ENCODE measurements at regions not wholly inside any gene's neighbourhood (a gene's known extent, or its start where the extent isn't known, plus 50 kb on each side); places are given as distances from the start of the nearest gene placed in this dataset.

GRCh38 chr20:10783707-10784553, 110.1 kb upstream of the JAG1 start:
- peak; percentile 32; the same call in 2 of the 3 replicates for ATAC-seq
- in situ Hi-C loops (cut with HindIII; ENCODE audit: extremely low pct_ligation_motif_present, low pct_unique_long_range_greater_than_20kb) (no loop called here), intact Hi-C loops (cut with micrococcal nuclease; ENCODE audit: unreplicated experiment) (loop anchor here (5.0 kb wide), 2 partner anchors 78 to 1003 kb away; no protein-coding TSS in a partner anchor)
- Histone ChIP-seq H3K27ac (ENCODE audit: extremely low read length, insufficient read depth, low read length) (no peak overlapping the region), H2AFZ (ENCODE audit: low read length) (no peak overlapping the region), H4K20me1 (ENCODE audit: insufficient read depth, low read length) (no peaks in the 10 kb centered on the region), H3K36me3 (replicated peaks in 1 of 2; ENCODE audit: control insufficient read depth in 1 of 2, insufficient read depth in 2 of 2, low read length in 2 of 2) (no peaks in the 10 kb centered on the region), H3K27me3 (ENCODE audit: control insufficient read depth in 1 of 2, insufficient read depth in 2 of 2, low read length in 2 of 2) (peaks cover 0 to 10% of the 10 kb centered on the region in 2 experiments; a peak in 2 of 5 replicates), H3K9ac (ENCODE audit: insufficient read depth, low read depth, low read length) (no peak overlapping the region), H3K4me2 (ENCODE audit: low read depth, low read length) (peak overlapping the region; percentile 29), H3K4me3 (replicated peaks in 1 of 3; ENCODE audit: insufficient read depth in 1 of 3, low read depth in 2 of 3, low read length in 3 of 3) (no peak overlapping the region), H3K4me1 (ENCODE audit: insufficient read depth, low read length) (peaks cover 16% of the 10 kb centered on the region), H3K79me2 (ENCODE audit: insufficient read depth, low read length) (no peaks in the 10 kb centered on the region), H3K9me3 (ENCODE audit: low read length) (no peaks in the 10 kb centered on the region)
- no peak for FAIRE-seq
- ChIA-PET CTCF (ENCODE audit: low intra/inter-chr PET ratio, low total read pairs) (no interaction called here), POLR2A (interaction anchor here (1.6 kb wide), 1 partner anchor 72 kb away, joined by 8 read pairs; no protein-coding TSS in a partner anchor)
- no peak for DNase-seq (ENCODE audit: low spot score)
- WGBS (ENCODE audit: low lambda C conversion rate): 25% methylated on average over 4 of the region's 4 CpGs
- no TSS peak for BruUV-seq (replicated peaks)
- TF ChIP-seq ZNF317 (CRISPR knock-in tag; IDR thresholded peaks at IDR 0.05) (0 out of 2 replicates have a peak, but pooled peaks have one; percentile 25), HNRNPLL (IDR thresholded peaks at IDR 0.05; ENCODE audit: low read depth, low read length, poor library complexity, severe bottlenecking) (no peak), E2F5 (CRISPR knock-in tag; conservative IDR thresholded peaks at IDR 0.05) (no peak), ZNF710 (CRISPR knock-in tag; IDR thresholded peaks at IDR 0.05; ENCODE audit: borderline replicate concordance) (no peak), BHLHE40 (IDR thresholded peaks at IDR 0.05; ENCODE audit: low read length) (no peak), ZNF576 (CRISPR knock-in tag; IDR thresholded peaks at IDR 0.05) (no peak), MEF2D (CRISPR knock-in tag; IDR thresholded peaks at IDR 0.05) (no peak), ZIK1 (CRISPR knock-in tag; IDR thresholded peaks at IDR 0.05; ENCODE audit: borderline replicate concordance, low read depth) (no peak), HOXA7 (CRISPR knock-in tag; IDR thresholded peaks at IDR 0.05) (no peak), HOXA9 (CRISPR knock-in tag; IDR thresholded peaks at IDR 0.05; ENCODE audit: borderline replicate concordance) (no peak), SNAPC4 (CRISPR knock-in tag; IDR thresholded peaks at IDR 0.05) (0 out of 2 replicates have a peak, but pooled peaks have one; percentile 37)
